H1 (cell line): ENCODE measurements at regions not wholly inside any gene's neighbourhood (a gene's known extent, or its start where the extent isn't known, plus 50 kb on each side); places are given as distances from the start of the nearest gene placed in this dataset.

Source experiments
- CREB1 ChIP-seq: IDR thresholded peaks from 2 replicates; pipeline ENCODE4 v1.6.1; 2012; ENCODE audit warnings: inconsistent platforms
- GABPA ChIP-seq: IDR thresholded peaks from 2 replicates; pipeline ENCODE4 v1.6.1; 2011; ENCODE audit warnings: mild to moderate bottlenecking, low read length, moderate library complexity, borderline replicate concordance; ENCODE audit not compliant: insufficient read depth
- MAX ChIP-seq: IDR thresholded peaks from 2 replicates; pipeline ENCODE4 v1.6.1; 2012; ENCODE audit warnings: inconsistent platforms
- SIN3A ChIP-seq, 2 experiments: IDR thresholded peaks in 1 of 2; conservative IDR thresholded peaks in 1 of 2; 2 replicates each; pipeline ENCODE4 v1.6.1; 2011 to 2012; ENCODE audit warnings: low read length in 2 of 2, improper control_type of control experiment in 1 of 2, low read depth in 1 of 2, mild to moderate bottlenecking in 1 of 2
- SIX5 ChIP-seq: IDR thresholded peaks from 2 replicates; pipeline ENCODE4 v1.6.1; 2011; ENCODE audit warnings: mild to moderate bottlenecking, low read depth, low read length
- SP2 ChIP-seq: IDR thresholded peaks from 2 replicates; pipeline ENCODE4 v1.6.1; 2012; ENCODE audit warnings: mild to moderate bottlenecking, low read length, inconsistent platforms
- TF ChIP-seq, protein P1 (sequence below), 3 experiments: IDR thresholded peaks; 1 replicate in 2 of 3; 2 replicates in 1 of 3; pipeline versions ENCODE4 v1.5.1 to v1.6.1; 2011; ENCODE audit warnings: low read length in 3 of 3, mild to moderate bottlenecking in 3 of 3, inconsistent platforms in 2 of 3, low read depth in 1 of 3, moderate library complexity in 1 of 3; ENCODE audit not compliant: insufficient read depth in 1 of 3; ENCODE audit errors: control extremely low read depth in 1 of 3

DNA sequence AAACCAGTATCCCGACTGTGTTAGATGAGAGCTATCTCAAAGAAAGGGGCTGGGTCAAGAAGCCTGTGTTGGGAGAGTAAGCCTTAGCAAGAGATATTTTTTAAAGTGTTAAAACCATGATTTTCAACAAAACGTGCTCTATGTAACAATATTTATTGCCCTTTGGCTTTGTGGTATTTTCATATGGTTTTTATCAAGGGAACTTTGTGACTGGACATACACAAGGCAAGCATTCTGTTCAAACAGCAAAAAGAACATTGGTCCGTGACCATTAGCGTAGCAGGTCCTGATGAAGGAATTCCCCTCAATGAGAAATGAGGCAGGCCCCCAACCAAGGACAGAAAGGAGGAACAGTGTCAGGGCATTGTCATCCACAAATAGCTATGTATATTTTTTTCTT, 222.6 kb downstream of the MYLK4 start (continued):
- TF ChIP-seq, protein P1, sequence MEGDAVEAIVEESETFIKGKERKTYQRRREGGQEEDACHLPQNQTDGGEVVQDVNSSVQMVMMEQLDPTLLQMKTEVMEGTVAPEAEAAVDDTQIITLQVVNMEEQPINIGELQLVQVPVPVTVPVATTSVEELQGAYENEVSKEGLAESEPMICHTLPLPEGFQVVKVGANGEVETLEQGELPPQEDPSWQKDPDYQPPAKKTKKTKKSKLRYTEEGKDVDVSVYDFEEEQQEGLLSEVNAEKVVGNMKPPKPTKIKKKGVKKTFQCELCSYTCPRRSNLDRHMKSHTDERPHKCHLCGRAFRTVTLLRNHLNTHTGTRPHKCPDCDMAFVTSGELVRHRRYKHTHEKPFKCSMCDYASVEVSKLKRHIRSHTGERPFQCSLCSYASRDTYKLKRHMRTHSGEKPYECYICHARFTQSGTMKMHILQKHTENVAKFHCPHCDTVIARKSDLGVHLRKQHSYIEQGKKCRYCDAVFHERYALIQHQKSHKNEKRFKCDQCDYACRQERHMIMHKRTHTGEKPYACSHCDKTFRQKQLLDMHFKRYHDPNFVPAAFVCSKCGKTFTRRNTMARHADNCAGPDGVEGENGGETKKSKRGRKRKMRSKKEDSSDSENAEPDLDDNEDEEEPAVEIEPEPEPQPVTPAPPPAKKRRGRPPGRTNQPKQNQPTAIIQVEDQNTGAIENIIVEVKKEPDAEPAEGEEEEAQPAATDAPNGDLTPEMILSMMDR (IDR thresholded peaks at IDR 0.05; ENCODE audit: control extremely low read depth in 1 of 3, insufficient read depth in 1 of 3, low read depth in 1 of 3, low read length in 3 of 3) = no peak
- TF ChIP-seq MAX (no peak), SIN3A (conservative IDR thresholded peaks at IDR 0.05 in 1 of 2, IDR thresholded peaks at IDR 0.05 in 1 of 2; ENCODE audit: low read depth in 1 of 2, low read length in 2 of 2) (no peak), SIX5 (no peak), SP2 (no peak), GABPA (no peak), CREB1 (no peak)
- TF ChIP-seq, all 59 proteins: peak for 0
